HFFc6 (cell line): ENCODE measurements at regions not wholly inside any gene's neighbourhood (a gene's known extent, or its start where the extent isn't known, plus 50 kb on each side); places are given as distances from the start of the nearest gene placed in this dataset.

Experiments
- DNase-seq: peaks from one replicate; pipeline ENCODE4 v3.0.0-alpha.2; 2018
- H3K27ac Mint-ChIP-seq: 2 replicates; pipeline ENCODE4 v1.8.0; 2020; ENCODE audit warnings: mild to moderate bottlenecking, mixed read lengths
- H3K27me3 Mint-ChIP-seq: 2 replicates; pipeline ENCODE4 v1.8.0; 2021; ENCODE audit warnings: mild to moderate bottlenecking, moderate library complexity, mixed read lengths; ENCODE audit not compliant: insufficient read depth
- H3K36me3 Mint-ChIP-seq: 2 replicates; pipeline ENCODE4 v1.8.0; 2021; ENCODE audit warnings: low read depth, mixed read lengths
- H3K4me1 Mint-ChIP-seq: 2 replicates; pipeline ENCODE4 v1.8.0; 2020; ENCODE audit warnings: low read depth, mixed read lengths
- H3K4me3 Mint-ChIP-seq: 2 replicates; pipeline ENCODE4 v1.8.0; 2020; ENCODE audit warnings: mild to moderate bottlenecking, moderate library complexity, mixed read lengths
- H3K9me3 Mint-ChIP-seq: 2 replicates; pipeline ENCODE4 v1.8.0; 2020; ENCODE audit warnings: mild to moderate bottlenecking, mixed read lengths
- TF ChIP-seq, protein P1 (sequence below): fragments of 200-600 bp; sonication (generic); IDR thresholded peaks from 2 replicates; pipeline ENCODE4 v1.5.0; 2021; ENCODE audit warnings: antibody characterized with exemption, mild to moderate bottlenecking

GRCh38 chr5:164844348-164844747 is 1338.9 kb downstream of the MAT2B start:
- DNase-seq, result no peak
- Mint-ChIP-seq H3K27ac (no peak overlapping the region), H3K27me3 (no peaks in the 10 kb centered on the region), H3K36me3 (peaks cover 4% of the 10 kb centered on the region; the same call in 1 of the 2 replicates), H3K4me1 (no peaks in the 10 kb centered on the region), H3K9me3 (peaks cover 58% of the 10 kb centered on the region), H3K4me3 (no peak overlapping the region)
- TF ChIP-seq, protein P1, sequence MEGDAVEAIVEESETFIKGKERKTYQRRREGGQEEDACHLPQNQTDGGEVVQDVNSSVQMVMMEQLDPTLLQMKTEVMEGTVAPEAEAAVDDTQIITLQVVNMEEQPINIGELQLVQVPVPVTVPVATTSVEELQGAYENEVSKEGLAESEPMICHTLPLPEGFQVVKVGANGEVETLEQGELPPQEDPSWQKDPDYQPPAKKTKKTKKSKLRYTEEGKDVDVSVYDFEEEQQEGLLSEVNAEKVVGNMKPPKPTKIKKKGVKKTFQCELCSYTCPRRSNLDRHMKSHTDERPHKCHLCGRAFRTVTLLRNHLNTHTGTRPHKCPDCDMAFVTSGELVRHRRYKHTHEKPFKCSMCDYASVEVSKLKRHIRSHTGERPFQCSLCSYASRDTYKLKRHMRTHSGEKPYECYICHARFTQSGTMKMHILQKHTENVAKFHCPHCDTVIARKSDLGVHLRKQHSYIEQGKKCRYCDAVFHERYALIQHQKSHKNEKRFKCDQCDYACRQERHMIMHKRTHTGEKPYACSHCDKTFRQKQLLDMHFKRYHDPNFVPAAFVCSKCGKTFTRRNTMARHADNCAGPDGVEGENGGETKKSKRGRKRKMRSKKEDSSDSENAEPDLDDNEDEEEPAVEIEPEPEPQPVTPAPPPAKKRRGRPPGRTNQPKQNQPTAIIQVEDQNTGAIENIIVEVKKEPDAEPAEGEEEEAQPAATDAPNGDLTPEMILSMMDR, result no peak

DNA sequence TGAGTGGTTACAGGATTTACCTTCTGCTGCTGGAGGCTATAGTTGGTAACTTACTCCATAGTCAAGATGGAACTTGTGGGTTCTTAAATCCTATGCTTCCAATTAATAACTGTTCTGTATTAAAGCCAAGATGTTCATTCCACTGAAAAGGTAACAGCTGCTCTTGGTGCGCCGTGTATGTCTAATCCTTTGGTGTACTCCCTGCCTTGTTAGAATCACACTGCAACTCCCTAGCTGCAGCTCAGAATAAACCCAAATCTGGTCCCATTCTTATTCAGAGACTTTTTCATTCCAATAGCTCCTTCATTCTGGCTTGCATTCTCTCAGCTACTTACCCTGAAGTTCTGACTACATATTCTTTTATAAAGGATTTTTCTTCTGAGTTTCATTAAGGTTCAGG is 1355.5 kb downstream of the MAT2B start:
- no peak overlapping the region for H3K27ac Mint-ChIP-seq
- H3K27me3 Mint-ChIP-seq, result no peaks in the 10 kb centered on the region
- peaks cover 46% of the 10 kb centered on the region for H3K9me3 Mint-ChIP-seq
- TF ChIP-seq, protein P1, result no peak
- H3K36me3 Mint-ChIP-seq, result no peaks in the 10 kb centered on the region
- H3K4me1 Mint-ChIP-seq, result no peaks in the 10 kb centered on the region
- no peak overlapping the region for H3K4me3 Mint-ChIP-seq
- DNase-seq, result no peak

DNA sequence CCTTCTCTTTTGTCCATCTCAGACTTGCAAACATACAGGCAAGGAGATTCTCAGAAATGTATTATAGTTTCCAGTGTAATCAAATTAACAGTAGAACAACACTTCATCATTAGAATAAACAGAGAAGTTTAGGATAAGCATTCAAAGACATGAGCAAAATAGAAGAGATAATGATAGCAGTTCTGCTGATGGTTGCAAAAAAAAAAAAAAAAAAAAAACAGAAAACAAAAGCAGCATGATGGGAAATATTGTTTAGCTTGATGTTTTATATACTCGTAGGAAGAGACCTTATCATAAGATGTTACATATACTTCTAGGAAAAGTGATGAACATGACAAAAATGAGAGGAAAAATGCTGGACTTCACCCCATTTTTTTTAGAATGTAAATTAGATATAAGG is 1356.2 kb downstream of the MAT2B start:
- TF ChIP-seq, protein P1, result no peak
- DNase-seq, result no peak
- H3K4me1 Mint-ChIP-seq, result no peaks in the 10 kb centered on the region
- H3K4me3 Mint-ChIP-seq, result no peak overlapping the region
- H3K9me3 Mint-ChIP-seq, result peaks cover 42% of the 10 kb centered on the region
- H3K36me3 Mint-ChIP-seq, result no peaks in the 10 kb centered on the region
- no peaks in the 10 kb centered on the region for H3K27me3 Mint-ChIP-seq
- no peak overlapping the region for H3K27ac Mint-ChIP-seq

GRCh38 chr5:164868761-164869160 is 1363.3 kb downstream of the MAT2B start:
- Mint-ChIP-seq H3K27ac (no peak overlapping the region), H3K4me3 (no peak overlapping the region), H3K36me3 (peaks cover 3% of the 10 kb centered on the region; the same call in 1 of the 2 replicates), H3K9me3 (peaks cover 28% of the 10 kb centered on the region), H3K27me3 (no peaks in the 10 kb centered on the region), H3K4me1 (no peaks in the 10 kb centered on the region)
- no peak for DNase-seq
- TF ChIP-seq, protein P1, result no peak

DNA sequence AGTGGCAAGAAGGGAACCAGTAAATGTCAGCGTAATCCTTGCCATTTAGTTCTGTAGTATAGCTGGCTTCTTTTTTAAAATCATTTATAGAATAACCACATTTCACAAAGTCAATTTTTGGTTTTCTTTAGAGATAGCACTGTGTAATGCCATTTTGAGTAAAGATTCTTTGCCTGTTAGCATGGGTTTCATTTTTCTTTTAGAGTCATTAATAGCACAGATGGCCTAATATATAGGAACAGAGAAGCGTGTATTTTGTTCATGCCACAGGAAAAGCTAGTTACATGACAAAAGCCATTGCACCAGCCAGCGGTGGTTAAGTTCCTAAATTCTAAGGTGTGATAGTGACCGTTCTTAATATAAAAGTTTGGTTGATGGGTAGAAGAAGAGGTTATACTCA is 1363.9 kb downstream of the MAT2B start:
- Mint-ChIP-seq H3K36me3 (peaks cover 3% of the 10 kb centered on the region; the same call in 1 of the 2 replicates), H3K27me3 (no peaks in the 10 kb centered on the region), H3K4me1 (no peaks in the 10 kb centered on the region), H3K4me3 (no peak overlapping the region), H3K9me3 (peaks cover 28% of the 10 kb centered on the region), H3K27ac (no peak overlapping the region)
- TF ChIP-seq, protein P1, result no peak
- DNase-seq, result no peak

DNA sequence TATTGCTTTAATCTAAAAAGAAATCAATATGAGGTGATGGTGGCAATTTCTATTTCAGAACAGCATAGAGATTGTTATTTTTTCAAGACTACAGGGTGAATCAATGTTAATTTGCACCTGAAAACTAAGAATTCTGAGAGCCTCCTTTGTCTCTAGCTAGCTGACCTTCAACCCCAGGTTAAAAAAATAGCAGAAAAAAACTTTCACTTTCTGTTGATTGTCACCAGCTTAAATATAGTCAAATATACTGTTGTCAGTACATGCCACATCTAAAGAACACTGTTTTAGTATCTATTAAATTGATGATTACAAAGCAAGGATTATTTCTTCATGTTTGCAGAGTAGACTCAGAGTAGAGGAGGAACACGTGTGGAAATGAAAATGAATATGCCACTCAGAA is 1371.4 kb downstream of the MAT2B start:
- Mint-ChIP-seq H3K4me1 (no peaks in the 10 kb centered on the region), H3K4me3 (no peak overlapping the region), H3K36me3 (no peaks in the 10 kb centered on the region), H3K27ac (no peak overlapping the region), H3K9me3 (peaks cover 25% of the 10 kb centered on the region), H3K27me3 (no peaks in the 10 kb centered on the region)
- TF ChIP-seq, protein P1, result no peak
- no peak for DNase-seq
